ENCODE measurements at regions not wholly inside any gene's neighbourhood (a gene's known extent, or its start where the extent isn't known, plus 50 kb on each side); places are given as distances from the start of the nearest gene placed in this dataset.

DNA sequence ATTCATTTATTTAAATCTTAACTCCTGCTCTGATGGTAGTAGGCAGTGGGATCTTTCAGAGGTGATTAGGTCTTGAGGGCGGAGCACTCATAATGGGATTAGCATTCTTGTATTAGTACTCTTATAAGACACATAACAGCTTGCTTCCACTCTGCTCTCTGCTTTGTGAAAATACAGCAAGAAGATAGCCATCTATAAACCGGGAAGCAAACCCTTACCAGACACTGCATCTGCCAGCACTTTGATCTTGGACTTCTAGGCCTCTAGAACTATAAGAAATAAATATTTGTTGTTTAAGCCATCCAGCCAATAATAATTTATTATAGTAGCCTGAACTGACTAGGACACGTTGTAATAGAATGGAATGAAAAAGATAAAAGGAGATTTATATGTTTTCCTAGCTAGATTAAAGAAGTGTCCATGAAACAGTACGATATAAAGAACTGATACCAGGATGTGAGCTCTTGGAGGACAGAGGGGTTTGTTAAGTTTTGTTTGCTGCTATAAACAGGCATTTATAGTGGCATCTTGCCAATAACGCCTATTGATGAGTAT is 869.9 kb downstream of the MRPL39 start:
- DNase-seq (ENCODE audit: low read depth in 2 of 2), result no peak

GRCh38 chr21:24730661-24731060 is 876.6 kb downstream of the MRPL39 start:
- no peak for DNase-seq (ENCODE audit: low read depth in 2 of 2)

DNA sequence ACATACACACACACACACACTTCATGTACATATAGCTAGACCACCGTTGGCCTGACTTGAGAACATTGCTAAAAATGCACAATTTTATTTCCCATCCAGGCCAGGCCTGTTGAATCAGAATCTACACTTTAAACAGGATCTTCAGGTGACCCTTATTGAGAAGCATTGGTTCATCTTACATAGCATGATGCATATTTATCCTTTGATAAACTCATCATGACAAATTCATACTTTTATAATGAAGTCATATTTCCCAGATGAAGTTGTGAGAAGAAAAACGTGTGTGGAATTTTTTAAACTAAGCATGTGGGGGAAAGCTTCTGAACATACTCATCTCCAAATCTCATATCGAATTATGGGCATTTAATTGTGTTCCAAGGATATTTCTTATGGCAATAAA is 877.7 kb downstream of the MRPL39 start:
- DNase-seq (ENCODE audit: low read depth in 2 of 2), result no peak

DNA sequence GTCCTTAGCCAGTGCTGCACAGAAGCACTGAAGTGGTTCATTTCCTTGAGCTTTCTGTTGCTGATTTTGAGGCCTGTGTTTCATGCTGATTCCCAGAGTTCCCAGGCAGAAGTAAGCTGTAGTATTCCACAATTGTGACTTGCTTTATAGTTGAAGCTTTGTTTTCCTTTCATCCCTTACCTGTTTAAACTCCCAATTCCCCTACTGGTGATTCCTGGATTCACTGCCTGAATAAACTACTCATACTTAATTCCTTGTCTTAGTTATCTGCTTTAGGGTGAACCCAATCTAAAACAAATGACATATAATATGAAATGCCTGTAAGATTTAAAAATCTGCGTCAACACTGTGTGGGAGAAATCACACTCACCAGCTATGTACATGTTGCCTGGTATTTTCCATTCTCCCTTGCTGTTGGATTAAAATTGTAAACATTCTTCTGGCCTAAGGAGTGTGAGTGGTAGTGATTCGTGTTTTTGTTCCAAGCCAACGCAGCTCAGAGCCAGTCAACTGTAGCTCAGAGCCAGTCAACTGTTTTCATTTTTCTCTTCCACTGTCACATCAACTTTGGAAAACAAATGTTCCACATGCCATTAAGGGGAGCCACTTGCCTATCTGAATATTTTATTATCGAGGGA is 879.4 kb downstream of the MRPL39 start:
- no peak for DNase-seq (ENCODE audit: low read depth in 2 of 2)

DNA sequence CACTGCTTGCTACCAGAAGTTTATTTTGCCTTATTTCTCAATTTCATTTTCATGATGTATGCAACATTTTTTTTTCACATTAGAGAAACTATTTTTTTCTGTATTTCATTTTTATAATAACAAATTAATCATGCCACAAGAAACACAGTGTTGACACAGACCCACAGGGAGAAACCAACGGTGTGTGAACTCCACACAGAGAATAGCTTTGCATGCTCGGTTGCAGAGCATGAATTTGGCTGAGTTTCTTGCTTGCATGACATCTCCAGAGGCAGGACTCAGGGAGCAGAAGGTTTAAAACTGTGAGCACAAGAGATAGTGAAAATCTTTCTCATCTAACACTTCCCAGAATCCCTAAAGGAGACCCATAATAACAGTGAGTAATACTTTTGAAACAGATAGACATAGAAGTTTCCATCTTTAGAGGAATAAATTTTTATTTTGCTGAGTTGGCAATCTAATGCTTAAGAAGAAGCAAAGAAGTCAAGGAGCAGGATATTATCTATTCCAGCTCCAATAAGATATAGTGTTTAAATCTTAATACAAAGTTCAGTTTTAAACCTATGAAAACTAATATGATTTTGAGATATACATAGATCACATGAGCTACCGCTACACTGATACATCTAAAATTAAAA is 890.9 kb downstream of the MRPL39 start:
- no peak for DNase-seq (ENCODE audit: low read depth in 2 of 2)

- DNase-seq (ENCODE audit: low read depth in 2 of 2), result no peak
Observed at GRCh38 chr21:24714646-24715200, 892.6 kb downstream of the MRPL39 start.

DNA sequence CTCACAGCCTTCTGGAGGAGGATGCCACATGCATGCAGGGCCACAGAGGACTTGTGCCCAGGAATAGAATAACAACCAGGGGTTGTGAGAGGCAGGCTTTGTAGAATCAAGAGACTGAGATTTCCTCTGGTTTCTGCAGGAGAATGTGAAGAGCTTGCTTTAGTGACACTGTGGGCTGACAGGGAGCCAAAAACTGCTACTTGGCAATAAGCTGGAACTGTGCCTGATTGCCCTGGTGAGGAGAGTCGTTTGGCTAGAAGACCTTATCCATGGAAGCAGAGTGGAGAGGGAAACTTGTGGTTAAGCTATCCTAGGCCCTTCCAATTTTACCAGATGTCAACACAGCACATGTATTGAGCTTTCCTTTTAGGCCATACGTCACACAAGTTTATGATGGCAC is 902.1 kb downstream of the MRPL39 start:
- DNase-seq (ENCODE audit: low read depth in 2 of 2), result no peak

DNA sequence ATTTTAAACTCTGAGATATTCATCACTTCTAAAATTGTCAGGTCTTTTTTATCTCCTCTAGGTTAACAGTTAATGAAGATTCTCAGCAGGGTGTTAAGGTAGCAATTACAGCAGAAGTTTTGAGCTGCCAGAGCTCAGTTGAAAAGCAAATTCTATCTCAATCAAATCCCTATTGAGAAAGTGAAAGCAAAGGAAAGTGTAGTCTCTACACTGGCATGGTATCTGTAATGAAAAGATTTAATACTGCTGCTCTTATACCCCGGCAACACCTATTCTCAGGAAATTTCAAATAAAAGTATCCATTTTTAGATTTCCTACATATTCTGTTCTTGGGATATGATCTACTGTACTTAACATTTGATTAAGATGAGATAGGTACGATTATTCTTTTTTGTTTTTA is 913.5 kb downstream of the MRPL39 start:
- DNase-seq (ENCODE audit: low read depth in 2 of 2), result no peak

DNA sequence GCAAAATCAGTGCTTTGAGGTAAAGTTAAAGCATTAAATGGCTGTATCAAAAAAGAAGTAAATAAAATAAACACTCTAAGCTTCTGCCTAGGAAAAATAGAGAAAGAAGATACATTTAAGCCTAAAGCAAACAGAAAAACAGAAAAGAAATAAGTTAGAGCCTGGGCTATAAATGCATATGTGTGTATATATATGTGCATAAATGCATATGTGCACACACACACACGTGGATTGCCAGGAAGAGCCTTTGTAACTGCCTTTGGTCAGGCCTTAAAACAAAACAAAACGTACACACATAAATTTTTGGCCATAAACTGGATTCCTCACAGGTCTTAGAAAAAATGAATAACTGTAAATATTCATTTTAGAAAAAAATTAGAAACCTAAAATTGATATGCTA is 925.8 kb downstream of the MRPL39 start:
- DNase-seq (ENCODE audit: low read depth in 2 of 2), result no peak

GRCh38 chr21:24671901-24672300 is 935.4 kb downstream of the MRPL39 start:
- DNase-seq (ENCODE audit: low read depth in 2 of 2), result no peak

DNA sequence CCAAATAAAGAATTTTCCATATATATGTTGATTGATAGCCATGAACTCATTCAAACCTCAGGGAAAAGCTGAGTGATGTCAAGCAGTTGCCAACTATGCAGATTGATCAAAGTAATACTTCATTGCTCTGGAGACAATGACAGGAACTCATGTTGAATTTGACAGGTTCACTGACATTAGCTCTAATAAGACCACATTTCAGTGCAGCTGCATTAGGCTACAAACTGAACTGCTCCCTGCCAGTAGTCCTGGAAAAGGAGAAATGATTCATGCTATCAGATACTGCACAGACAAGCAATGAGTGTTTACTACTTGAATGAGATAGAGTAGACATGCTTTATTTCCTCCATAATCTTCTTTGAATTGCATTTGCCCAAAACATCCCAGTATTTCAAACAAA is 948.4 kb downstream of the MRPL39 start:
- DNase-seq (ENCODE audit: low read depth in 2 of 2), result no peak

DNA sequence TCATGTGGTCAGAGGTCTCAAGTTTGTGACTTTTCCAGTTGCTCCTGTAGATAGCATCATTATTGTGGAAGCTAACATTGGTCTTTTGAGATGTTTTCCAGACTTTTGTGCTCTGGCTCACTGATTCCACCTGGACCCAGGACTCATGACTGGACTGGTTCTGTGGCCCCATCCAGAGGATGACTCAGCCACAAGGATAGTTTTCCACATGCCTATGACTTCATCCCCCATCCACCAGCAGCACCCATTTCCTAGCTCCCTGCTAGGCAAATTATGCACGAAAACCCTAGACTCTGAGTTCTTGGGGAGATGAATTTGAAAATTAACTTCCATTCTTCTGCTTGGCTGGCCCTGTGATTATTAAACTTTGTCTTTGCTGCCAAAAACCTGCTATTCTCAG is 949.3 kb downstream of the MRPL39 start:
- DNase-seq (ENCODE audit: low read depth in 2 of 2), result no peak

DNA sequence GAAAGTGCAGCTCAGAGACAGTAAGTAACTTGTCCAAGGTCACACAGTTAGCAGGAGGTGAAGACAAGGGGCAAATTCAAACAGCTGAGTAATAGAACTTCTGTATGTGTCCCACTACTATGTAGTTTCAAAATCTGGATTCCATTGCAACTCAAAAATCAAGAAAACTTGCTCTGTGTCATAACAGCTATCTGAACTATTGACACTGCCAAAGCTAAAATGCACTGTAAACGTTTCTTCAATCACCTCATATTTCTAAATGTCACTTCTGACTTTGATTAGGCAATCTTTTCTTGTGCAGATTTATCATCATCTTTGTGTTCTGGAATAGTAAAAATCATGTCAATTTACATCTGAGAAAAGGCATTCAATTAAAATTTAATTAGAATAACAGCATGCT is 957.6 kb downstream of the MRPL39 start:
- DNase-seq (ENCODE audit: low read depth in 2 of 2), result no peak

GRCh38 chr21:24636696-24637095 is 970.6 kb downstream of the MRPL39 start:
- no peak for DNase-seq (ENCODE audit: low read depth in 2 of 2)

DNA sequence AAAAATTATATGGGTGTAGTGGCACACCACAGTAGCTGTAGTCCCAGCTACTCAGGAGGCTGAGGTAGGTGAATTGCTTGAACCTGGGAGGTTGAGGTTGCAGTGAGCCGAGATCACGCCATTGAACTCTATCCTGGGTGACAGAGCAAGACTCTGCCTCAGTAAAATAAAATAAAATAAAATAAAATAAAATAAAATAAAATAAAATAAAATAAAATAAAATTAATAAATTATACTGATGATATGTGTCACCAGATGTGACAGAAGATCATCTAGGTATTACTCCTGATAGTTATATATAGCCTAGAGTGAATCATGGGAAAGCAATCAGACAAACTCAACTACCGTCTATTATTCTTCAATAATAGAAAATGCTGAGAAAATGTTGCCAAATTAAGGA is 972.5 kb downstream of the MRPL39 start:
- no peak for DNase-seq (ENCODE audit: low read depth in 2 of 2)

DNA sequence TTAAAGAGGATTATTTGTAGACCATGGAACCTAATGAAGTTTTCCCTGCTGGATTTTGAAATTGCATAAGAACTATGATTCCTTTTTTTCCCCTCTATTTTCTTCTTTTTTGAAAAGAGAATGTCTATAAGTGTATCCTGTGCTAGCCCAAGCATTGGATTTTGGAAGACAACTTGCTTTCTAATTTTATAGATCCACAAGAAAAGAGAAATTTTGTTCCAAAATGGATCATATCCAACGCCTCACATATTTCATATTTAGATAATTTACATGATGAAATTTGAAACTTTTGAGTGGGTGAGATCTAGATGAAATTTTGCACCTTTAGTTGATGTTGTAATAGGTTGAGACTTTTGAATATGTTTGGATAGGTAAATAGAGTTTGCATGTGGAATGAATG is 978.7 kb downstream of the MRPL39 start:
- DNase-seq (ENCODE audit: low read depth in 2 of 2), result no peak

DNA sequence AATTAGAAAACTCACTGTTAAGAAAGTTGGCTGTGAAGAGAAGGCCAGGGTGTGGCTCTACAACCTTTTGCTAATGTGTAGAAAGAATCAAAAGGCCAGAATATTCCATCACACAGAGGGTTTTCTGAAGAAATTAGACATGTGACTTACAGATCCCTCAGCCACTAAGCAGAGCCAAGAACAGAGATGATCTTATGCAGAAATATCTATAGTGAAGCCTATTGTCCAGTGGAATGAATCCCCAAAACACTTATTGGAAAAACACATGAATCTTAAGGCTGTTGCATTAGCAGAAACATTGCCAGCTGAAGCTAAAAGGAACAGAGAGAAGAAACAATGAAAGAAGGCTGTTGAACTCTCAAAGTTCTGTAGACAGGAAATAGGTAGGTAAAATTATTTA is 979.2 kb downstream of the MRPL39 start:
- no peak for DNase-seq (ENCODE audit: low read depth in 2 of 2)

DNA sequence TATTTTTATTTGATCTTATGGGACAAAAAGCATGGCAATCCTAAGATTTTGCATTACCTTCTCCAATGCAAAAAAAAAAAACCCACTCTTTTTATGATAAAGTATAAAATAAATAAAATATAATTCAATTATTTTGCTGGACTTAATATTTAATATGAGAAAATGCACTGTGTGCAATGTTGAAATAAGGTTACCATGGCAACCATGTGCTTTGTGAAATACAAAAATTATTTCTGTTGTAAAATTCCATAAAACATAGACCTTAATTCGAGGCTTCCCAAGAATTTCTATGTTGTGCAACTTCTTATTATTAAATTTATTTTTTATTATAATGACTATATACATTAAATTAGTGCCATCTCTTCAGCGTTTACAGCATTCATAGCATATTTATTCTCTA is 989.5 kb downstream of the MRPL39 start:
- DNase-seq (ENCODE audit: low read depth in 2 of 2), result no peak

DNA sequence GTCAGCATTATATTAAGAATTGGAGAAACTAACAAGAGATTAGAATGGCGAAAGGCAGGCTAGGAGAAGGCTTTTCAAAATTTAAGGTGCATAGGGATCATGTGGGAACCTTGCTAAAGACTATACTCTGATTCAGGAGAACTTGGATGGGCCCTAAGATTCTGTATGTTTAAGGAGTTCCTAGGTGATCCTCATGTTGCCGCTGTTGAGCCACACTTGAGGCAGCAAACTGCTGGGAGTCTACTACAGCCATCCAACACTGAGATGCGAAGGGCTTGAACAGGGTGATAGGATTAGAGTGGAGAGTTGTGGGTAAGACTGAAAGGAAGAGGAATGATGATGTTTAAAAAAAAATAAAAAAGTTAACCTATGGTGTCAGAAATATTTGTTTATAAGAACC is 1013.2 kb downstream of the MRPL39 start:
- no peak for DNase-seq (ENCODE audit: low read depth in 2 of 2)

DNA sequence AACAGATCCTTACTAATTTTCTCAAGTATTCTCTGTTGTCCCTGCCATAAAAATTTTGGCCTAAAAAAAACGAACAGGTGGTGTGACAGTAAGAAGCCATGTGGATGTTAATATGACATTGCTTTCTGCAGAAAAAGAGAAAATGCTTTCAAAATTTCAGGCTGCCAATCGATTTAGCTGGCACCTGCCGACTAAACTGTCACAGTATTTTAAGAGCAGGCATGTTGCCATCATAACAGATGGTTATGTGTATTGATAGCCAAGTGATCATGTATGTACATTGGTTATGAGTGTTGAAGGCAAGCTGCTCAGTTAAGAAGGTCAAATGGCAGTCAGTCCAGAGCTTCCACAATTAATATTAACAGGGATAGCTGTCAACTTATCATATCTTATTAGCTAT is 1017.0 kb downstream of the MRPL39 start:
- no peak for DNase-seq (ENCODE audit: low read depth in 2 of 2)

DNA sequence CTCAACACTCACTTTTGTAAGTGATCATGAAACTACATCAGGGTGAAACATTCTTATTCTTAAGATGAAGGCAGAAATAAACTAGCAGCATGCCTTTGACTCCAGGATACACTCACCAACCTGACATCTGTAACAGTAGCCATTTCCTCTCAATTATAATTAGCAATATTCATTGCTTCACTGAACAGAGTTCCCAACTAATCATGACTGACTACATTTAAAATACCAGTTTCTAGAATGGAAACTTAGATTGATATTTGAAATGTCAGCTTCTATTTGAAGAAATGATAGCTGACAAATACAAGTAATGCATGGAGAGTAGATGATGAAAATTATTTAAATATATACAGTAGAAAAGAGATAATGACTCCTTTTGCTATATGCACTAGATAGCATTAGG is 1023.8 kb downstream of the MRPL39 start:
- no peak for DNase-seq (ENCODE audit: low read depth in 2 of 2)

- DNase-seq (ENCODE audit: low read depth in 2 of 2), result no peak
Observed at GRCh38 chr21:24577301-24577700, 1030.0 kb downstream of the MRPL39 start.

DNA sequence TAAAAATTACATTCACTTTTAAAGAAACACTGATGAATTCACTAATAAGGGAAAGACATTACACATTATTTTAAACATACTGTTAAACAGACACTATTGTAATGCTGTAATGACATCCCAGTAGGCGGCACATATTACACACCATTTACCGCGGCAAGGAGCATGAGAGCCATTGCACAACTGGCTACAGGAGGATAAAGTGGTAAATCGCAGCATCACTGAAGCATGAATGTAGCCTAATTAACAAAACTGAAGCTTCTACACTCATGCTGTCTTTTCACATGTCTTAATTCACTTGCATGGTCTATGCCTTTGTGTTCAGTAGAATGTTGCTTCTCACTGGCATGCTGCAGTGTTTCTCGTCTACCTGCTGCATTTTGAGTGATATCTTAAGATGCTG is 1046.0 kb downstream of the MRPL39 start:
- no peak for DNase-seq (ENCODE audit: low read depth in 2 of 2)

Measured in stimulated activated CD8-positive, alpha-beta memory T cell treated with anti-CD3 and anti-CD28 coated beads, Interleukin-15, amount 100 ng/mL, for 48 hours (primary cell).